ENCODE measurements at regions not wholly inside any gene's neighbourhood (a gene's known extent, or its start where the extent isn't known, plus 50 kb on each side); places are given as distances from the start of the nearest gene placed in this dataset.

GRCh38 chr16:8372141-8372540 is 218.2 kb downstream of the TMEM114 start:
- DNase-seq (ENCODE audit: low read depth) = no peak
- no peak overlapping the region for H3K4me3 ChIP-seq (replicated peaks; ENCODE audit: low read depth, low read length)
- TF ChIP-seq CTCF (IDR thresholded peaks at IDR 0.05; ENCODE audit: low read length, missing control alignments) = no peak

GRCh38 chr16:8370374-8371270 is 219.7 kb downstream of the TMEM114 start:
- no peak overlapping the region for H3K4me3 ChIP-seq (replicated peaks; ENCODE audit: low read depth, low read length)
- no peak for DNase-seq (ENCODE audit: low read depth)
- TF ChIP-seq CTCF (IDR thresholded peaks at IDR 0.05; ENCODE audit: low read length, missing control alignments) = no peak

GRCh38 chr16:8358937-8359336 is 231.4 kb downstream of the TMEM114 start:
- no peak for DNase-seq (ENCODE audit: low read depth)
- no peak overlapping the region for H3K4me3 ChIP-seq (replicated peaks; ENCODE audit: low read depth, low read length)
- TF ChIP-seq CTCF (IDR thresholded peaks at IDR 0.05; ENCODE audit: low read length, missing control alignments) = no peak

GRCh38 chr16:8355675-8356074 is 234.6 kb downstream of the TMEM114 start:
- no peak for DNase-seq (ENCODE audit: low read depth)
- TF ChIP-seq CTCF (IDR thresholded peaks at IDR 0.05; ENCODE audit: low read length, missing control alignments) = no peak
- no peak overlapping the region for H3K4me3 ChIP-seq (replicated peaks; ENCODE audit: low read depth, low read length)

GRCh38 chr16:8346294-8346693 is 244.0 kb downstream of the TMEM114 start:
- TF ChIP-seq CTCF (IDR thresholded peaks at IDR 0.05; ENCODE audit: low read length, missing control alignments) = no peak
- no peak overlapping the region for H3K4me3 ChIP-seq (replicated peaks; ENCODE audit: low read depth, low read length)
- DNase-seq (ENCODE audit: low read depth) = peak; percentile 0

GRCh38 chr16:8342276-8342675 is 248.0 kb downstream of the TMEM114 start:
- no peak for TF ChIP-seq CTCF (IDR thresholded peaks at IDR 0.05; ENCODE audit: low read length, missing control alignments)
- DNase-seq (ENCODE audit: low read depth) = no peak
- H3K4me3 ChIP-seq (replicated peaks; ENCODE audit: low read depth, low read length) = no peak overlapping the region

- DNase-seq (ENCODE audit: low read depth) = no peak
- no peak overlapping the region for H3K4me3 ChIP-seq (replicated peaks; ENCODE audit: low read depth, low read length)
- TF ChIP-seq CTCF (IDR thresholded peaks at IDR 0.05; ENCODE audit: low read length, missing control alignments) = no peak
Measured at GRCh38 chr16:8330761-8331160, 259.6 kb downstream of the TMEM114 start.

All from fibroblast of pulmonary artery (primary cell).